ENCODE measurements at regions not wholly inside any gene's neighbourhood (a gene's known extent, or its start where the extent isn't known, plus 50 kb on each side); places are given as distances from the start of the nearest gene placed in this dataset.

- no CpG with 5 or more reads among the region's 30 CpGs for WGBS (ENCODE audit: insufficient coverage, insufficient read length)
- H3K4me1 ChIP-seq (ENCODE audit: control insufficient read depth, insufficient read depth, low read length), result peaks cover 1% of the 10 kb centered on the region; the same call in 1 of the 2 replicates
Observed at GRCh38 chr16:85536411-85537330, 76.5 kb upstream of the GSE1 start.

GRCh38 chr16:85537331-85537788 lies 75.8 kb upstream of the GSE1 start:
- Histone ChIP-seq H3K9me3 (ENCODE audit: control insufficient read depth, insufficient read depth, low read length) (no peaks in the 10 kb centered on the region), H3K4me3 (ENCODE audit: low read length) (no peak overlapping the region), H3K27ac (ENCODE audit: low read length) (no peak overlapping the region), H3K36me3 (ENCODE audit: control insufficient read depth, insufficient read depth, low read length) (no peaks in the 10 kb centered on the region), H3K4me1 (ENCODE audit: control insufficient read depth, insufficient read depth, low read length) (peaks cover 1% of the 10 kb centered on the region; the same call in 1 of the 2 replicates), H3K27me3 (ENCODE audit: control insufficient read depth, insufficient read depth, low read length) (no peaks in the 10 kb centered on the region)
- no CpG with 5 or more reads among the region's 16 CpGs for WGBS (ENCODE audit: insufficient coverage, insufficient read length)
- no peak for DNase-seq (ENCODE audit: low read depth, low spot score)

More at GRCh38 chr16:85536411-85537330, 76.5 kb upstream of the GSE1 start:
- Histone ChIP-seq H3K9me3 (ENCODE audit: control insufficient read depth, insufficient read depth, low read length) (no peaks in the 10 kb centered on the region), H3K27me3 (ENCODE audit: control insufficient read depth, insufficient read depth, low read length) (no peaks in the 10 kb centered on the region), H3K27ac (ENCODE audit: low read length) (no peak overlapping the region), H3K4me3 (ENCODE audit: low read length) (no peak overlapping the region), H3K36me3 (ENCODE audit: control insufficient read depth, insufficient read depth, low read length) (no peaks in the 10 kb centered on the region)
- no peak for DNase-seq (ENCODE audit: low read depth, low spot score)

- Histone ChIP-seq H3K27ac (ENCODE audit: low read length) (no peak overlapping the region), H3K36me3 (ENCODE audit: control insufficient read depth, insufficient read depth, low read length) (no peaks in the 10 kb centered on the region), H3K27me3 (ENCODE audit: control insufficient read depth, insufficient read depth, low read length) (no peaks in the 10 kb centered on the region), H3K9me3 (ENCODE audit: control insufficient read depth, insufficient read depth, low read length) (no peaks in the 10 kb centered on the region), H3K4me1 (ENCODE audit: control insufficient read depth, insufficient read depth, low read length) (peaks cover 1% of the 10 kb centered on the region; the same call in 1 of the 2 replicates), H3K4me3 (ENCODE audit: low read length) (no peak overlapping the region)
- DNase-seq (ENCODE audit: low read depth, low spot score), result no peak
- WGBS (ENCODE audit: insufficient coverage, insufficient read length), result no CpG with 5 or more reads among the region's 17 CpGs
Observed at GRCh38 chr16:85537795-85538401, 75.2 kb upstream of the GSE1 start.

DNA sequence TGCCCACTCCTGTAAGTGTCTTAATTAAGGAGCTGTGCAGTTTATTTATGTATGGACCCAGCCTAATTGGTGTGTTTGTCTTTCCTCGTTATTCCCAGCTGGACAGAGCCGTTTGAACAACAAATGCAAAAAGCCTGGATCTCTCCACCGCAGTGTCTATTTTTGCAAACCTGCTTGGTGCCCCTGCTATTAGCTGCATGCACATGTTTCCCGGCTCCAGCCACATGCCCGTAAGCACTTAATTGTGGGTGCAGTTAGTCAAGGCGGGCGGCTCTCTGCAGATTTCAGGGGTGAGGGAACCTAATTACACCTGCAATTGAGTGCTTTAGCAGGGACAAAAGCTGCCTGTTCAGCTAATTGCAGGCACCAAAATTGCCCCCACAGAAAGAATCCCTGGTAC lies 74.0 kb upstream of the GSE1 start:
- Histone ChIP-seq H3K4me1 (ENCODE audit: control insufficient read depth, insufficient read depth, low read length) (peaks cover 1% of the 10 kb centered on the region; the same call in 1 of the 2 replicates), H3K4me3 (ENCODE audit: low read length) (no peak overlapping the region), H3K27ac (ENCODE audit: low read length) (no peak overlapping the region), H3K36me3 (ENCODE audit: control insufficient read depth, insufficient read depth, low read length) (no peaks in the 10 kb centered on the region), H3K9me3 (ENCODE audit: control insufficient read depth, insufficient read depth, low read length) (no peaks in the 10 kb centered on the region), H3K27me3 (ENCODE audit: control insufficient read depth, insufficient read depth, low read length) (no peaks in the 10 kb centered on the region)
- no peak for DNase-seq (ENCODE audit: low read depth, low spot score)
- no CpG with 5 or more reads among the region's 7 CpGs for WGBS (ENCODE audit: insufficient coverage, insufficient read length)

- Histone ChIP-seq H3K27me3 (ENCODE audit: control insufficient read depth, insufficient read depth, low read length) (no peaks in the 10 kb centered on the region), H3K36me3 (ENCODE audit: control insufficient read depth, insufficient read depth, low read length) (no peaks in the 10 kb centered on the region), H3K4me3 (ENCODE audit: low read length) (no peak overlapping the region), H3K27ac (ENCODE audit: low read length) (no peak overlapping the region), H3K4me1 (ENCODE audit: control insufficient read depth, insufficient read depth, low read length) (peaks cover 1% of the 10 kb centered on the region; the same call in 1 of the 2 replicates), H3K9me3 (ENCODE audit: control insufficient read depth, insufficient read depth, low read length) (no peaks in the 10 kb centered on the region)
- DNase-seq (ENCODE audit: low read depth, low spot score), result no peak
- WGBS (ENCODE audit: insufficient coverage, insufficient read length), result no CpG with 5 or more reads among the region's 12 CpGs
Observed at GRCh38 chr16:85539629-85540291, 73.4 kb upstream of the GSE1 start.

DNA sequence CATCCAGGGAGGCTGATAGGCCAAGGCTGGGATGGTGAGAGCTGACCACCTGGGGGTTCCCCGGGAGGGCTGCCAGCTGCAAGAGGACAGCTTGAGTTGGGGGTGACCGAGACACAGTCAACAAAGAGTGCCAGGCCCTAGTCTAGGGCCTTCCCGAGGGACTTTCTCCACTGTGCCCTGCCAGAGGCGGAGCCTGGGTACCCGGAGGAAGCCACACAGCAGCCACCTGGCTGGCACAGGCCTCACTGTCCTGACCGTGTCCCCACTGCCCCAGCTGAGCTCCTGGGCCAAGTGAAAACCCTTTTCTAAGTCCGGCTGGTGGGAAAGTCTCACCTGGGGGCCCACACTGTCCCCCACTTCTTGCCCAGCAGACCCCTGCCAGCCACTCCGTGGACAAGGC lies 71.9 kb upstream of the GSE1 start:
- H3K4me1 ChIP-seq (ENCODE audit: control insufficient read depth, insufficient read depth, low read length), result peaks cover 1% of the 10 kb centered on the region; the same call in 1 of the 2 replicates
- H3K27me3 ChIP-seq (ENCODE audit: control insufficient read depth, insufficient read depth, low read length), result no peaks in the 10 kb centered on the region
- no peak overlapping the region for H3K4me3 ChIP-seq (ENCODE audit: low read length)
- H3K27ac ChIP-seq (ENCODE audit: low read length), result no peak overlapping the region
- no peaks in the 10 kb centered on the region for H3K36me3 ChIP-seq (ENCODE audit: control insufficient read depth, insufficient read depth, low read length)
- DNase-seq (ENCODE audit: low read depth, low spot score), result no peak
- WGBS (ENCODE audit: insufficient coverage, insufficient read length), result no CpG with 5 or more reads among the region's 8 CpGs
- no peaks in the 10 kb centered on the region for H3K9me3 ChIP-seq (ENCODE audit: control insufficient read depth, insufficient read depth, low read length)

DNA sequence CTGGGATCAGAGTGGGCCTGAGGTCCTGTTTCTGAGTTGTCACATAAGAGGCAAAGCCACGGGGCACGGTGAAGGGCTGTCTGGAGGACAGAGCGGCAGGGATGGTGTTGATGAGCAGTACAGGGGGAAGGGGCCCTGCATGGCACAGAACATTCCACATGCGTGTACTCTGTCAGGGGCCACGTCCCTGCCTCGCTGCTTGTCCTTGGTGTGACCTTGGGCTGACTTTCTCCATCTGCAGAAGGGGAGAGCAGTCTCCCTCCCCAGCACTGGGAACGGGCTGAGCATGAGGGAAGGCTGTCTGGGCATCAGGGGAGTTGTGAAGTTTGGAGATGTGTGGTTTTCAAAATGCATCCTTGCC lies 71.5 kb upstream of the GSE1 start:
- no CpG with 5 or more reads among the region's 7 CpGs for WGBS (ENCODE audit: insufficient coverage, insufficient read length)
- Histone ChIP-seq H3K9me3 (ENCODE audit: control insufficient read depth, insufficient read depth, low read length) (no peaks in the 10 kb centered on the region), H3K4me1 (ENCODE audit: control insufficient read depth, insufficient read depth, low read length) (peaks cover 1% of the 10 kb centered on the region; the same call in 1 of the 2 replicates), H3K36me3 (ENCODE audit: control insufficient read depth, insufficient read depth, low read length) (no peaks in the 10 kb centered on the region), H3K27ac (ENCODE audit: low read length) (no peak overlapping the region), H3K27me3 (ENCODE audit: control insufficient read depth, insufficient read depth, low read length) (no peaks in the 10 kb centered on the region), H3K4me3 (ENCODE audit: low read length) (no peak overlapping the region)
- no peak for DNase-seq (ENCODE audit: low read depth, low spot score)

DNA sequence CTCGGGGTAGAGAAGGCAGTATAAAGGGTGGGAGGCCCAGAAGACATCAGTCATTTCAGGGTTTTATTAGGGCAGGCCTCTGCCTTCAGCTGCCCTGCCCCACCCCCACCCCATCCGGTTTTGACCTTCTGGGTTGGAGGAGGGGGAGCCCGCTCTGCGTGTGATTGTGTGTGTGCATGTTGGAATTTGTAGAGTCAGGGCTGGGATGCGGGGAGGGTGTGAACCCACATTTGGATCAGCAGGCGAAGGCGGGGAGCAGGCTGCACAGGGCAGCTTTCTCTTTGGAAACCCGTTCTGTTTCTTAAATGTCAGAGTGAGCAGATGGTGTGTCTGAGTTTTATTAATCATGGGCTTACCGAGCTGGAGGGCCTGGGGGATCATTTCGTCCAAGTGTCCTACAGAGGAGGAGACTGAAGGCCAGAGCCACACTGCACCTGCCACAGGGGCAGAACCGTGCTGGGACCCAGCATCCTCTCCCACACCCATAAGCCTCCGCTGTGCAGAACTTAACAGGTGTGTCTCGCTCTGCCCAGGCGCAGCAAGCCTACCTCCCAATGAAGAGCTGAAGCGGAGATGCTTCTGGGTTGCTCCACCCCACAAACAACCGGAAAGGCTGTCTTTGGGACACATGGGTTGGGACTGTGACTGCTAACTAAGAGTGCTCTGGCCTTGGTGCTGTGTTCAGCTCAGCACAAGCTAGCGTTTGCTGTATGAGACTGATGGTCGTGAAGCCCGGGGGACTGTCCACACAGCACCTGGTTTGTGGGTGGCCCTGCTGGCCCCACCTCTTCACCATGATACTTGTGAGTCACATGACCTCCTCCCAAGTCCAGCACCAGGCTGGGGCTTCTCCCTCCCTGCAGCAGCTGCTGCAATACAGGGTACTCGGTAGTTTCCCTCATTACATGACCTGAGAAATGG lies 70.9 kb upstream of the GSE1 start:
- Histone ChIP-seq H3K27me3 (ENCODE audit: control insufficient read depth, insufficient read depth, low read length) (no peaks in the 10 kb centered on the region), H3K4me1 (ENCODE audit: control insufficient read depth, insufficient read depth, low read length) (peaks cover 1% of the 10 kb centered on the region; the same call in 1 of the 2 replicates), H3K27ac (ENCODE audit: low read length) (no peak overlapping the region), H3K4me3 (ENCODE audit: low read length) (no peak overlapping the region), H3K36me3 (ENCODE audit: control insufficient read depth, insufficient read depth, low read length) (no peaks in the 10 kb centered on the region), H3K9me3 (ENCODE audit: control insufficient read depth, insufficient read depth, low read length) (no peaks in the 10 kb centered on the region)
- DNase-seq (ENCODE audit: low read depth, low spot score), result no peak
- no CpG with 5 or more reads among the region's 20 CpGs for WGBS (ENCODE audit: insufficient coverage, insufficient read length)

- Histone ChIP-seq H3K27ac (ENCODE audit: low read length) (no peak overlapping the region), H3K4me1 (ENCODE audit: control insufficient read depth, insufficient read depth, low read length) (no peaks in the 10 kb centered on the region), H3K27me3 (ENCODE audit: control insufficient read depth, insufficient read depth, low read length) (no peaks in the 10 kb centered on the region), H3K36me3 (ENCODE audit: control insufficient read depth, insufficient read depth, low read length) (no peaks in the 10 kb centered on the region), H3K9me3 (ENCODE audit: control insufficient read depth, insufficient read depth, low read length) (no peaks in the 10 kb centered on the region), H3K4me3 (ENCODE audit: low read length) (no peak overlapping the region)
- DNase-seq (ENCODE audit: low read depth, low spot score), result no peak
- no CpG with 5 or more reads among the region's 4 CpGs for WGBS (ENCODE audit: insufficient coverage, insufficient read length)
Observed at GRCh38 chr16:85543536-85543935, 69.6 kb upstream of the GSE1 start.

Data from iPS DF 6.9 (cell line).